HCT116 (cell line): ENCODE measurements at regions not wholly inside any gene's neighbourhood (a gene's known extent, or its start where the extent isn't known, plus 50 kb on each side); places are given as distances from the start of the nearest gene placed in this dataset.

ENCODE experiments used
- ATAC-seq: fragments of 200-7000 bp; cut with Tn5 transposase; 2 replicates; pipeline ENCODE4 v1.9.1; 2020; ENCODE audit warnings: mild to moderate bottlenecking, moderate library complexity
- BruUV-seq: library from RNA; stranded (reverse); fragments of 400-500 nt; replicated peaks from 2 replicates; lab custom pipeline; 2021; lab: Mats Ljungman, UMichigan
- CTCF ChIA-PET: fragments of 300-600 bp; sonication (Branson Sonifier 250); formaldehyde crosslinking; loops from one replicate; lab custom pipeline; 2021; ENCODE audit warnings: antibody characterized with exemption; lab: Charles Lee
- POLR2A ChIA-PET: fragments of 300-600, 350-600 bp; sonication (Branson Sonifier 250); formaldehyde crosslinking; loops from one replicate; lab custom pipeline; 2021; ENCODE audit warnings: antibody characterized with exemption; lab: Charles Lee
- RAD21 ChIA-PET, 2 experiments: fragments of 300-600 bp; sonication (Branson Sonifier 250); formaldehyde crosslinking; loops; one replicate each; lab custom pipeline; 2023; ENCODE audit warnings: low total read pairs in 2 of 2; ENCODE audit not compliant: uncharacterized antibody in 2 of 2, unreplicated experiment in 2 of 2, low non-redundant PET in 1 of 2; lab: Charles Lee
- DNase-seq: peaks from one replicate; pipeline ENCODE4 v3.0.0-alpha.2; 2010; ENCODE audit warnings: low read depth, low spot score
- H2AFZ ChIP-seq: fragments of 200-600 bp; shearing (Covaris generic), sonication (generic); 2 replicates; pipeline ENCODE4 v1.6.1; 2017; ENCODE audit warnings: low read depth, mixed run types, mixed read lengths, antibody characterized with exemption, low read length; ENCODE audit not compliant: poor library complexity, severe bottlenecking
- H3K27ac ChIP-seq: 2 replicates; pipeline ENCODE4 v1.5.1; 2012; ENCODE audit warnings: low read depth, low read length
- H3K27me3 ChIP-seq: fragments of 200-600 bp; sonication (generic); 2 replicates; pipeline ENCODE4 v1.6.1; 2016; ENCODE audit warnings: mixed run types, low read length, mixed read lengths; ENCODE audit not compliant: insufficient read depth
- H3K36me3 ChIP-seq, 2 experiments: fragments of 200-500 bp in 1 of 2; fragments of 200-600 bp in 1 of 2; sonication (Bioruptor generic) in 1 of 2; sonication (generic) in 1 of 2; 2 replicates each; pipeline versions ENCODE4 v1.5.1 to v1.6.1; 2014 to 2016; ENCODE audit warnings: low read length in 2 of 2, inconsistent platforms in 1 of 2, mixed read lengths in 1 of 2, mixed run types in 1 of 2; ENCODE audit not compliant: insufficient read depth in 2 of 2, control insufficient read depth in 1 of 2
- H3K4me1 ChIP-seq, 2 experiments: fragments of 200-600 bp in 1 of 2; sonication (generic) in 1 of 2; 2 replicates each; pipeline versions ENCODE4 v1.5.1 to v1.6.1; 2012 to 2017; ENCODE audit warnings: low read length in 2 of 2, inconsistent platforms in 1 of 2, mild to moderate bottlenecking in 1 of 2, mixed read lengths in 1 of 2, mixed run types in 1 of 2, moderate library complexity in 1 of 2; ENCODE audit not compliant: insufficient read depth in 2 of 2, control insufficient read depth in 1 of 2
- H3K4me2 ChIP-seq: fragments of 200-600 bp; sonication (generic); 2 replicates; pipeline ENCODE4 v1.6.1; 2017; ENCODE audit warnings: mixed run types, low read length, mixed read lengths
- H3K4me3 ChIP-seq, 2 experiments: fragments of 200-600 bp in 1 of 2; sonication (generic) in 1 of 2; replicated peaks in 1 of 2; 2 replicates each; pipeline ENCODE4 v1.5.1; 2011 to 2016; ENCODE audit warnings: low read length in 2 of 2, control low read depth in 1 of 2, low read depth in 1 of 2, mild to moderate bottlenecking in 1 of 2, mixed read lengths in 1 of 2, mixed run types in 1 of 2
- H3K79me2 ChIP-seq: fragments of 200-600 bp; sonication (generic); 2 replicates; pipeline ENCODE4 v1.6.1; 2017; ENCODE audit warnings: mild to moderate bottlenecking, mixed run types, low read length, moderate library complexity, mixed read lengths; ENCODE audit not compliant: insufficient read depth
- H3K9ac ChIP-seq: fragments of 200-600 bp; sonication (generic); 2 replicates; pipeline ENCODE4 v1.6.1; 2016; ENCODE audit warnings: low read length, mixed read lengths
- H3K9me2 ChIP-seq: fragments of 200-600 bp; sonication (generic), shearing (Covaris generic); 2 replicates; pipeline ENCODE4 v1.6.1; 2017; ENCODE audit warnings: mixed run types, mild to moderate bottlenecking, moderate library complexity; ENCODE audit not compliant: insufficient read depth
- H3K9me3 ChIP-seq, 2 experiments: fragments of 200-500 bp in 1 of 2; fragments of 200-600 bp in 1 of 2; sonication (Bioruptor generic) in 1 of 2; sonication (generic) in 1 of 2; 2 replicates each; pipeline ENCODE4 v1.6.1; 2014 to 2017; ENCODE audit warnings: low read length in 2 of 2, mixed read lengths in 2 of 2, inconsistent platforms in 1 of 2, low read depth in 1 of 2, mild to moderate bottlenecking in 1 of 2, mixed run types in 1 of 2, moderate library complexity in 1 of 2; ENCODE audit not compliant: control insufficient read depth in 1 of 2, insufficient read depth in 1 of 2
- H4K20me1 ChIP-seq: fragments of 200-600 bp; sonication (generic), shearing (Covaris generic); 2 replicates; pipeline ENCODE4 v1.6.1; 2017; ENCODE audit warnings: mixed run types, mild to moderate bottlenecking, moderate library complexity; ENCODE audit not compliant: insufficient read depth
- CEBPB ChIP-seq: IDR thresholded peaks from 2 replicates; pipeline ENCODE4 v1.6.1; 2012; ENCODE audit warnings: low read depth
- EGR1 ChIP-seq: IDR thresholded peaks from 2 replicates; pipeline ENCODE4 v1.6.1; 2012; ENCODE audit warnings: low read depth
- ELF1 ChIP-seq: IDR thresholded peaks from 2 replicates; pipeline ENCODE4 v1.6.1; 2012; ENCODE audit warnings: low read depth, borderline replicate concordance
- EZH2 ChIP-seq: fragments of 200-600 bp; sonication (generic); IDR thresholded peaks from 2 replicates; pipeline ENCODE4 v1.6.1; 2017; ENCODE audit warnings: antibody characterized with exemption, mixed run types
- FOSL1 ChIP-seq: IDR thresholded peaks from 2 replicates; pipeline ENCODE4 v1.6.1; 2012; ENCODE audit warnings: low read depth
- POLR2A ChIP-seq: IDR thresholded peaks from 2 replicates; pipeline ENCODE4 v1.7.0; 2011; ENCODE audit warnings: borderline replicate concordance; ENCODE audit not compliant: insufficient read depth, insufficient read length; ENCODE audit errors: extremely low read depth
- POLR2AphosphoS5 ChIP-seq: IDR thresholded peaks from 2 replicates; pipeline ENCODE4 v1.6.1; 2011; ENCODE audit warnings: mild to moderate bottlenecking, low read depth, low read length, moderate library complexity
- RAD21 ChIP-seq: IDR thresholded peaks from 2 replicates; pipeline ENCODE4 v1.6.1; 2012; ENCODE audit warnings: low read depth, mild to moderate bottlenecking
- SIN3A ChIP-seq: IDR thresholded peaks from 2 replicates; pipeline ENCODE4 v1.6.1; 2012; ENCODE audit warnings: low read depth
- SP1 ChIP-seq: IDR thresholded peaks from 2 replicates; pipeline ENCODE4 v1.6.1; 2012; ENCODE audit warnings: low read depth
- SRF ChIP-seq: IDR thresholded peaks from 2 replicates; pipeline ENCODE4 v1.6.1; 2012; ENCODE audit warnings: low read depth
- ZNF274 ChIP-seq: fragments of 200-500 bp; sonication (Bioruptor generic); IDR thresholded peaks from 2 replicates; pipeline ENCODE4 v1.6.1; 2014; ENCODE audit warnings: mild to moderate bottlenecking, low read depth, low read length, inconsistent platforms
- intact Hi-C: fragments of 100-400 bp; cut with micrococcal nuclease; formaldehyde crosslinking; loops from 2 replicates; pipeline ENCODE4 v1.10.0; 2022
- TF ChIP-seq, protein P1 (sequence below): IDR thresholded peaks from 2 replicates; pipeline ENCODE4 v1.6.1; 2012
- TF ChIP-seq, protein P2 (sequence below): IDR thresholded peaks from 2 replicates; pipeline ENCODE4 v1.6.1; 2011; ENCODE audit warnings: mild to moderate bottlenecking, low read length, moderate library complexity; ENCODE audit not compliant: insufficient replicate concordance; ENCODE audit errors: extremely low read depth
- TF ChIP-seq, protein P3 (sequence below): IDR thresholded peaks from 2 replicates; pipeline ENCODE4 v1.6.1; 2012; ENCODE audit warnings: low read depth

DNA sequence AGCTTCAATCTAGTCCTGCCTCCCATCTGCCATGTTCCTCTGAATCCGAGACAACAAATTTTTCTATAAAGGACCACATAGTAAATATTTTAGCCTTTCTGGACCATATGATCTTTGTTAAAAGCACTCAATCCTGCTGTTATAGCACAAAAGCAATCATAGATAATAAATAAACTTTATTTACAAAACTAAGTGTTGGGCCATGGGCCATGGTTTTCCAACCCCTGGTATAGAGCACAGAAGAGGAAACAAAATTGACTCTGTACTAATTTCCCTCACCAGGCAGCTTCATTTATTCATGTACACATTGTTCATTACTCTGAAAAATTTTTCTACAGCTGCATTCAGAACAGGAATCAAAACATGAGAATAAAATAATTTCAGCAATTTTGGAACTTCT lies 288.9 kb downstream of the AGTPBP1 start:
- Histone ChIP-seq H3K27me3 (0 out of 2 replicates have a peak, but pooled peaks cover 3% of the 10 kb centered on the region), H3K9me2 (no peaks in the 10 kb centered on the region), H3K4me1 (no peaks in the 10 kb centered on the region), H3K4me3 (no peak overlapping the region), H3K9me3 (no peaks in the 10 kb centered on the region)
- intact Hi-C loops, result no loop called here
- no peak for ATAC-seq
- RAD21 ChIA-PET, result no interaction called here
- POLR2A ChIA-PET, result no interaction called here
- TF ChIP-seq SIN3A, result no peak
- TF ChIP-seq POLR2AphosphoS5, result no peak
- no peak for TF ChIP-seq EGR1
- TF ChIP-seq CEBPB, result no peak
- TF ChIP-seq SP1, result no peak
- TF ChIP-seq RAD21, result no peak
- no peak for TF ChIP-seq SRF
- TF ChIP-seq, all 23 proteins: peak for 0
- Histone ChIP-seq H2AFZ (no peak overlapping the region), H3K4me2 (no peak overlapping the region), H3K79me2 (no peaks in the 10 kb centered on the region), H3K9ac (no peak overlapping the region), H4K20me1 (no peaks in the 10 kb centered on the region), H3K36me3 (no peaks in the 10 kb centered on the region), H3K27ac (no peak overlapping the region)
- BruUV-seq, result no TSS peak
- no peak for DNase-seq
- CTCF ChIA-PET, result interaction anchor here (0.7 kb wide), 1 partner anchor 27 kb away, joined by 3 read pairs; no protein-coding TSS in a partner anchor

DNA sequence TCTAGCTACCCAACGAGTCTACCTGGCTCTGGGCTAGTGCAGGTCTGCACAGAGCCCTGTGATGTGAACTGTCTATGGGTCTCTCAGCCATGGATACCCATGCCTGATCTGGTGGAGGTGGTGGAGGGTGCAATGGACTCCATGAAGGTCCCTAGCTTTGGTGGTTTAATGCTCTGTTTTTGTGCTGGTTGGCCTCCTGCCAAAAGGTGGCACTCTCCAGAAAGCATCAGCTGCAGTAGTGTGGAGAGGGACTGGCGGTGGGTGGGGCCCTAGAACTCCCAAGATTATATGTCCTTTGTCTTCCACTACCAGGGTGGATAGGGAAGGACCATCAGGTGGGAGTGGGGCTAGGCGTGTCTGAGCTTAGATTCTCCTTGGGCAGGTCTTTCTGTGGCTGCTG lies 290.1 kb downstream of the AGTPBP1 start:
- Histone ChIP-seq H2AFZ (no peak overlapping the region), H3K4me3 (no peak overlapping the region), H3K27ac (no peak overlapping the region), H3K9me3 (no peaks in the 10 kb centered on the region), H3K27me3 (0 out of 2 replicates have a peak, but pooled peaks cover 3% of the 10 kb centered on the region), H3K9me2 (no peaks in the 10 kb centered on the region), H3K36me3 (no peaks in the 10 kb centered on the region), H3K4me2 (no peak overlapping the region), H4K20me1 (no peaks in the 10 kb centered on the region), H3K79me2 (no peaks in the 10 kb centered on the region), H3K4me1 (no peaks in the 10 kb centered on the region), H3K9ac (no peak overlapping the region)
- DNase-seq, result no peak
- ATAC-seq, result no peak
- ChIA-PET RAD21 (no interaction called here), POLR2A (no interaction called here), CTCF (no interaction called here)
- BruUV-seq, result no TSS peak
- intact Hi-C loops, result no loop called here
- TF ChIP-seq EGR1, result no peak
- no peak for TF ChIP-seq ELF1
- TF ChIP-seq SP1, result no peak
- TF ChIP-seq, protein P1, sequence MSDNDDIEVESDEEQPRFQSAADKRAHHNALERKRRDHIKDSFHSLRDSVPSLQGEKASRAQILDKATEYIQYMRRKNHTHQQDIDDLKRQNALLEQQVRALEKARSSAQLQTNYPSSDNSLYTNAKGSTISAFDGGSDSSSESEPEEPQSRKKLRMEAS, result no peak
- TF ChIP-seq POLR2A, result no peak
- TF ChIP-seq, protein P2, sequence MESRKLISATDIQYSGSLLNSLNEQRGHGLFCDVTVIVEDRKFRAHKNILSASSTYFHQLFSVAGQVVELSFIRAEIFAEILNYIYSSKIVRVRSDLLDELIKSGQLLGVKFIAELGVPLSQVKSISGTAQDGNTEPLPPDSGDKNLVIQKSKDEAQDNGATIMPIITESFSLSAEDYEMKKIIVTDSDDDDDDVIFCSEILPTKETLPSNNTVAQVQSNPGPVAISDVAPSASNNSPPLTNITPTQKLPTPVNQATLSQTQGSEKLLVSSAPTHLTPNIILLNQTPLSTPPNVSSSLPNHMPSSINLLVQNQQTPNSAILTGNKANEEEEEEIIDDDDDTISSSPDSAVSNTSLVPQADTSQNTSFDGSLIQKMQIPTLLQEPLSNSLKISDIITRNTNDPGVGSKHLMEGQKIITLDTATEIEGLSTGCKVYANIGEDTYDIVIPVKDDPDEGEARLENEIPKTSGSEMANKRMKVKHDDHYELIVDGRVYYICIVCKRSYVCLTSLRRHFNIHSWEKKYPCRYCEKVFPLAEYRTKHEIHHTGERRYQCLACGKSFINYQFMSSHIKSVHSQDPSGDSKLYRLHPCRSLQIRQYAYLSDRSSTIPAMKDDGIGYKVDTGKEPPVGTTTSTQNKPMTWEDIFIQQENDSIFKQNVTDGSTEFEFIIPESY, result no peak
- TF ChIP-seq RAD21, result no peak
- no peak for TF ChIP-seq ZNF274
- TF ChIP-seq SRF, result no peak
- TF ChIP-seq CEBPB, result no peak
- TF ChIP-seq, protein P3, sequence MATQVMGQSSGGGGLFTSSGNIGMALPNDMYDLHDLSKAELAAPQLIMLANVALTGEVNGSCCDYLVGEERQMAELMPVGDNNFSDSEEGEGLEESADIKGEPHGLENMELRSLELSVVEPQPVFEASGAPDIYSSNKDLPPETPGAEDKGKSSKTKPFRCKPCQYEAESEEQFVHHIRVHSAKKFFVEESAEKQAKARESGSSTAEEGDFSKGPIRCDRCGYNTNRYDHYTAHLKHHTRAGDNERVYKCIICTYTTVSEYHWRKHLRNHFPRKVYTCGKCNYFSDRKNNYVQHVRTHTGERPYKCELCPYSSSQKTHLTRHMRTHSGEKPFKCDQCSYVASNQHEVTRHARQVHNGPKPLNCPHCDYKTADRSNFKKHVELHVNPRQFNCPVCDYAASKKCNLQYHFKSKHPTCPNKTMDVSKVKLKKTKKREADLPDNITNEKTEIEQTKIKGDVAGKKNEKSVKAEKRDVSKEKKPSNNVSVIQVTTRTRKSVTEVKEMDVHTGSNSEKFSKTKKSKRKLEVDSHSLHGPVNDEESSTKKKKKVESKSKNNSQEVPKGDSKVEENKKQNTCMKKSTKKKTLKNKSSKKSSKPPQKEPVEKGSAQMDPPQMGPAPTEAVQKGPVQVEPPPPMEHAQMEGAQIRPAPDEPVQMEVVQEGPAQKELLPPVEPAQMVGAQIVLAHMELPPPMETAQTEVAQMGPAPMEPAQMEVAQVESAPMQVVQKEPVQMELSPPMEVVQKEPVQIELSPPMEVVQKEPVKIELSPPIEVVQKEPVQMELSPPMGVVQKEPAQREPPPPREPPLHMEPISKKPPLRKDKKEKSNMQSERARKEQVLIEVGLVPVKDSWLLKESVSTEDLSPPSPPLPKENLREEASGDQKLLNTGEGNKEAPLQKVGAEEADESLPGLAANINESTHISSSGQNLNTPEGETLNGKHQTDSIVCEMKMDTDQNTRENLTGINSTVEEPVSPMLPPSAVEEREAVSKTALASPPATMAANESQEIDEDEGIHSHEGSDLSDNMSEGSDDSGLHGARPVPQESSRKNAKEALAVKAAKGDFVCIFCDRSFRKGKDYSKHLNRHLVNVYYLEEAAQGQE, result no peak
- no peak for TF ChIP-seq EZH2
- TF ChIP-seq FOSL1, result no peak
